ENCODE measurements at regions not wholly inside any gene's neighbourhood (a gene's known extent, or its start where the extent isn't known, plus 50 kb on each side); places are given as distances from the start of the nearest gene placed in this dataset.

DNA sequence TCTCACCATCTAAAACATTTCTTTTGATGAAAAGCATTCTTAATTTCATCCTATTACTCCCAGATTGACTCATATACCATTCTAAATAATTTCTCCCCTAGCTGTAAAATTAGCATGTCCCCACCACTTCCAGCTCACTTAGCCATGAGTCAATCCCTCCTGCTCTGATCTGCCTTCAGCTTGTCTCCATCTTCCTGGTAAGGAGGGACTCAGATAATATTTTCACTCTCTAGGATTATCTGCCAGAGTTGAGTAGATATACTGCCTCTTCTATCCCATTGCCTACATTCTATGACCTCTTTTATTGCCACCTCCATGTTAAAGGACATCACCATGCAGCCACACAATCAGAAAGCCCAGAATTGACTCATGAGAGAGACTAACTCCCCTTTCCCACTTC, 348.8 kb upstream of the POU3F2 start:
- TF ChIP-seq, protein P1, sequence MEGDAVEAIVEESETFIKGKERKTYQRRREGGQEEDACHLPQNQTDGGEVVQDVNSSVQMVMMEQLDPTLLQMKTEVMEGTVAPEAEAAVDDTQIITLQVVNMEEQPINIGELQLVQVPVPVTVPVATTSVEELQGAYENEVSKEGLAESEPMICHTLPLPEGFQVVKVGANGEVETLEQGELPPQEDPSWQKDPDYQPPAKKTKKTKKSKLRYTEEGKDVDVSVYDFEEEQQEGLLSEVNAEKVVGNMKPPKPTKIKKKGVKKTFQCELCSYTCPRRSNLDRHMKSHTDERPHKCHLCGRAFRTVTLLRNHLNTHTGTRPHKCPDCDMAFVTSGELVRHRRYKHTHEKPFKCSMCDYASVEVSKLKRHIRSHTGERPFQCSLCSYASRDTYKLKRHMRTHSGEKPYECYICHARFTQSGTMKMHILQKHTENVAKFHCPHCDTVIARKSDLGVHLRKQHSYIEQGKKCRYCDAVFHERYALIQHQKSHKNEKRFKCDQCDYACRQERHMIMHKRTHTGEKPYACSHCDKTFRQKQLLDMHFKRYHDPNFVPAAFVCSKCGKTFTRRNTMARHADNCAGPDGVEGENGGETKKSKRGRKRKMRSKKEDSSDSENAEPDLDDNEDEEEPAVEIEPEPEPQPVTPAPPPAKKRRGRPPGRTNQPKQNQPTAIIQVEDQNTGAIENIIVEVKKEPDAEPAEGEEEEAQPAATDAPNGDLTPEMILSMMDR (IDR thresholded peaks at IDR 0.05), result no peak
- no peak for TF ChIP-seq POLR2AphosphoS5 (IDR thresholded peaks at IDR 0.05)

Data from sigmoid colon (tissue), 4 donors.